Activated T-helper 1 cell treated with anti-CD3 and anti-CD28 coated beads, Interleukin-12 subunit alpha, Interleukin-12 subunit beta, Interleukin-2, Interleukin-4 antibody, amounts not matched to agents 30 ng/mL and 10 ng/mL and 1 ng/mL, durations not matched to agents 14 hours and 24 hours and 36 hours (primary cell): ENCODE measurements at regions not wholly inside any gene's neighbourhood (a gene's known extent, or its start where the extent isn't known, plus 50 kb on each side); places are given as distances from the start of the nearest gene placed in this dataset.

ENCODE experiments used
- DNase-seq: peaks from one replicate; pipeline ENCODE4 v3.0.0; 2021; ENCODE audit warnings: low spot score
- H3K27ac Mint-ChIP-seq: one replicate; pipeline ENCODE4 v1.8.0; 2021; ENCODE audit warnings: mild to moderate bottlenecking, mixed read lengths
- H3K27me3 Mint-ChIP-seq: one replicate; pipeline ENCODE4 v1.8.0; 2022; ENCODE audit warnings: mild to moderate bottlenecking, moderate library complexity, mixed read lengths; ENCODE audit not compliant: insufficient read depth
- H3K36me3 Mint-ChIP-seq: one replicate; pipeline ENCODE4 v1.8.0; 2021; ENCODE audit warnings: low read depth, mixed read lengths
- H3K4me1 Mint-ChIP-seq: one replicate; pipeline ENCODE4 v1.8.0; 2021; ENCODE audit warnings: low read depth, mixed read lengths
- H3K4me3 Mint-ChIP-seq: one replicate; pipeline ENCODE4 v1.8.0; 2021; ENCODE audit warnings: mild to moderate bottlenecking, moderate library complexity, mixed read lengths
- H3K9me3 Mint-ChIP-seq: one replicate; pipeline ENCODE4 v1.8.0; 2021; ENCODE audit warnings: mixed read lengths
- intact Hi-C: fragments of 100-400 bp; cut with micrococcal nuclease; formaldehyde crosslinking; loops from one replicate; pipeline ENCODE4 v1.15.1; 2024

DNA sequence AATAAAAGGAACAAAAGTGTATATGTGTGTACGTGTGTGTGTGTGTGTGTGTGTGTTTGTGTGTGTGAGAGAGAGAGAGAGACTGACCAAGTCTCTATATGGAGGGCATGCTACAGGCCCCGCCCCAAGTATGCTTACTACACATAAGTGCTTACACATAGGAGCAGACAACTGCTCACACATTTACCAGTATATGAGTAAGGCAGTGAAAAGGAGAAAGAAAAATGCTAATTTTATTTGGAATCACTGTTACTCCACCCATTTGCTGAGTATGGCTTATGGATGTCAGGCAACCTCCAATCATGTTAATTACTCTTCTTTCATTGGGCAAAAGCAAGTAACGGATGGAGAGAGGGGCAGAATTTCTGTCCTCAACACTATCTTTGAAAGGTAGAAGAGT lies 107.6 kb upstream of the STK26 start:
- Mint-ChIP-seq H3K36me3 (no peaks in the 10 kb centered on the region), H3K27me3 (peaks cover 2% of the 10 kb centered on the region), H3K4me3 (no peak overlapping the region), H3K27ac (no peak overlapping the region), H3K4me1 (no peaks in the 10 kb centered on the region), H3K9me3 (no peaks in the 10 kb centered on the region)
- intact Hi-C loops, result no loop called here
- no peak for DNase-seq

DNA sequence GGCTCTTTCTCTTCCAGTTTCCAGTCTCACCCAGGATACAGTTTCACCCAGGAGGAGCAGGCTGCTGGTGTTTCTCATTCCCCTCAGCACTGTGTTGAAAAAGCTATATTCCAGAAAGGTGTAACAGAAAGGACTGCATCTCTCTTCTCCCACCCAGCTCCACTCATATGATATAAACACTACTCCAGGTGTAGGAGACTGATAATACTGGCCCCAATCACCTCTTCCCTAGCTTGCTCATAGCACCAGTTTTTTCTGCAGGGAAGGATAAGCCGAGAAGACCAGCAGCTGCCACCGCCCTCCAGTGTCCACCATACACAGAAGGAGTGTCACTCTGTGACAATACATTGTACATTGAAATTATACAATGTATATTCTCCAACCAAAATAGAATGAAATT lies 105.5 kb upstream of the STK26 start:
- Mint-ChIP-seq H3K27ac (no peak overlapping the region), H3K4me3 (no peak overlapping the region), H3K4me1 (no peaks in the 10 kb centered on the region), H3K36me3 (no peaks in the 10 kb centered on the region), H3K9me3 (no peaks in the 10 kb centered on the region), H3K27me3 (peaks cover 3% of the 10 kb centered on the region)
- intact Hi-C loops, result no loop called here
- DNase-seq, result no peak

DNA sequence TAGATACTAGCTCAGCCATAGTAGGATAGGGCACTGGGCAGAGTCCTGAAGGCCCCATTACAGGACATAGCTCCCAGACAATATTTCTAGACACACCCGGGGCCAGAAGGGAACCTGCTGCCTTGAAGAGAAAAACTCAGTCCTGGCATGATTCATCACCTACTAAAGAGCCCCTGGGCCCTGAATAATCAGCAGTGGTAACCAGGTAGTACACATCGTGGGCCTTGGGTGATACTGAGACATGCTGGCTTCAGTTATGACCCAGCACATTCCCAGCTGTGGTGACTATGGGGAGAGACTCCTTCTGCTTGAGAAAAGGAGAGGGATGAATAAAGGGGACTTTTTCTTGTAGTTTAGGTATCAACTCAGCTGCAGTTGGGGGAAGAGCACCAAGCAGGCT lies 104.3 kb upstream of the STK26 start:
- Mint-ChIP-seq H3K4me3 (no peak overlapping the region), H3K4me1 (no peaks in the 10 kb centered on the region), H3K27ac (no peak overlapping the region), H3K36me3 (no peaks in the 10 kb centered on the region), H3K27me3 (peaks cover 3% of the 10 kb centered on the region), H3K9me3 (no peaks in the 10 kb centered on the region)
- intact Hi-C loops, result no loop called here
- DNase-seq, result no peak

DNA sequence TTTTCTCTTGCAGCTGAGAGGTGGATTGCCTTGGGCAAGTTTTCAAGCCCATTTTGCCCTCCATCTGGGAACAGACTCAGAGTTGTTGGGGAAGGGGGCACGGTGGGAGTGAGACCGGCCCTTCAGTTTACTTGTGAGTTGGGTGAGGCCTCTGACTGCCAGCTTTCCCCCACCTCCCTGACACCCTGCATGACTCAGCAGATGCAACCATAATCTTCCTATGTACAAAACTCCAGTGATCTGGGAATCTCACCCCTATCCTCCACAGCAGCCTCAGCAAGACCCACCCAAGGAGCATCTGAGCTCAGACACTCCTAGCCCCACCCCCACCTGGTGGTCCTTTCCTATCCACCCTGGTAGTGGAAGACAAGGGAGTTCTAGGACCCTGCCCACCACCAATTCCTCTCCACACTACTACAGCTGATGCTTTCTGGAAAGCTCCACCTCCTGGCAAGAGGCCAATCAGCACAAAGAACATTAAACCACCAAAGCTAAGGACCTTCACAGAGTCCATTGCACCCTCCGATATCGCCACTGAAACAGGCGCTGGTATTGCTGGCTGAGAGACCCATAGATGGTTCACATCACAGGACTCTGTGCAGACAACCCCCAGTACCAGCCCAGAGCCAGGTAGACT lies 99.4 kb upstream of the STK26 start:
- Mint-ChIP-seq H3K27me3 (peaks cover 3% of the 10 kb centered on the region), H3K36me3 (no peaks in the 10 kb centered on the region), H3K4me3 (no peak overlapping the region), H3K9me3 (no peaks in the 10 kb centered on the region), H3K4me1 (no peaks in the 10 kb centered on the region), H3K27ac (no peak overlapping the region)
- intact Hi-C loops, result no loop called here
- DNase-seq, result no peak

DNA sequence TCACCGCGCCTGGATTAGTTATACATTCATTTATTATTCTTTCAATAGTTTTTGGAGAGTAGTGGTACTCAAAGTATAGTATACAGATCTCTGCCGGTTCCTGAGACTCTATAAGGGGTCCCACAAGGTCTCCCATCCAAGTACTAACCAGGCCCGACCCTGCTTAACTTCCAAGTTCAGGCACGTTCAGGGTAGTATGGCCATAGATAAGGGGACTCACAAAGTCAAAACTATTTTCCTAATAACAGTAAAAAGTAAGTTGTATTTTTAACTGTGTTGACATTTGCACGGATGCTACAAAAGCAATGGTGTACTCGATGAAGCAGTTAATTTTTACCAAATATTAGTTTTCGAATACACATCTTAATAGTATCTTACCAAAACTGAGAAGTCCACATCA lies 84.4 kb upstream of the STK26 start:
- no peak overlapping the region for H3K4me3 Mint-ChIP-seq
- DNase-seq, result no peak
- H3K36me3 Mint-ChIP-seq, result no peaks in the 10 kb centered on the region
- H3K27ac Mint-ChIP-seq, result no peak overlapping the region
- H3K4me1 Mint-ChIP-seq, result no peaks in the 10 kb centered on the region
- H3K9me3 Mint-ChIP-seq, result no peaks in the 10 kb centered on the region
- intact Hi-C loops, result no loop called here
- H3K27me3 Mint-ChIP-seq, result no peaks in the 10 kb centered on the region

DNA sequence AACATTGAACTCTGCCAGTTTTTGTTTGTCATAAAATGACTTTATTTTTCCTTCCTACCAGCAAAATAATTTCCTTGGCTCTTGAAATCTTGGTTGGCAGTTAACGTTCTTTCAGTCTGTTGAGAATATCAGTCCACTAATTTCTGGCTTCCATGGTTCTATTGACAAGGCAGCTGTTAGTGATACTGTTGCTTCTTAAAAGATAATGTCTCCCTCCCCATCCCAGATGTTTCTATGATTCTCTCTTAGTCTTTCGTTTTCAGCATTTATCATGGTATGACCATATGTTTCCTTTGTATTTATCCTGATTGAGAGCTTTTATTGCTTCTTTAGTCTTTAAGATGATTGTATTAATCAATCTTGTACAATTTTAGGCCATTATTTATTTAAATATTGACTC lies 81.1 kb upstream of the STK26 start:
- intact Hi-C loops, result no loop called here
- Mint-ChIP-seq H3K4me3 (no peak overlapping the region), H3K9me3 (no peaks in the 10 kb centered on the region), H3K27me3 (peaks cover 3% of the 10 kb centered on the region), H3K27ac (no peak overlapping the region), H3K36me3 (no peaks in the 10 kb centered on the region), H3K4me1 (peaks cover 7% of the 10 kb centered on the region)
- DNase-seq, result no peak

DNA sequence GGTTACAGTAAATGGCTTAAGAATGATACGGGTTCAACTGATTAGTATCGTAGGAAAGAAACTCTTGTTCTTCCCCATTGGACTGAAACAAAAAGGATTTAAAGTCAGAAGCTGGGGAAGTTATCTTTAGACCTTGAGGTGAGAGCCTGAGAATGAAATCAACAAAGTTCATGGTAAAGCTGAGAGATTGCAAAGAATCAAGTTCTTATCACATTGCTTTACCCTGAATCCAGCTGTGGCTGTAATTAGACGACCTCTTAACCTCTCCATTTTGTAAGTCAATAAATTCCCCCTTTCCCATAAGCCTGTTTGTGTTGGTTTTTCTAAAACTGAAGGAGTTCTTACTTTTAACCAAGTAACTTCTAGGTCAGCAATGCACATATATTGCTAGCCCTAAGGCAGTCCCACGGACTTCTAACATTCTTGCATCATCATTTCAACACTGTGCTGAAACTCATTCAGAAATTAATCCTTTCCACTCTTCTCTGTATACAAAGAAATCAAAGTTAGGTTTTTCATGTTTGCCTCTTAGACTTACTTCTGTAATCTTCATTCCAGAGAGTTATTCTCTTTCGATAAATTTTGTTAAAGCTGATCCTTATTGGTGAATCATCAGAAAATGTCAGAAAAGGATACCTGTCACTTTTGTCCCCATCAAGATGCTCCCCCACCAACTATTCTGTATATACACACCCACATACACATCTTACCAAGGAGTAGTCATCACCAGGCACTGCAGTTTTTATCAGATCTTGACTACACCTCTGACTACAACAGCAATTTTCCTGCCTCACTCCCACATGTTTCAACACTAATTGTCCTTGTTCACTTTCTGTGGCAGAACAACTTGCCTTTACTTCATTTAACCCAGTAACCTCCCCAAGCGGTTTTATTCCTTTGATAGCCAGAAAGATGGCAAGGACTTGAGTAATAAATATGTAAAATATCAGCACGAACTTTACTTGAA lies 77.9 kb upstream of the STK26 start:
- no peak overlapping the region for H3K4me3 Mint-ChIP-seq
- intact Hi-C loops, result no loop called here

DNA sequence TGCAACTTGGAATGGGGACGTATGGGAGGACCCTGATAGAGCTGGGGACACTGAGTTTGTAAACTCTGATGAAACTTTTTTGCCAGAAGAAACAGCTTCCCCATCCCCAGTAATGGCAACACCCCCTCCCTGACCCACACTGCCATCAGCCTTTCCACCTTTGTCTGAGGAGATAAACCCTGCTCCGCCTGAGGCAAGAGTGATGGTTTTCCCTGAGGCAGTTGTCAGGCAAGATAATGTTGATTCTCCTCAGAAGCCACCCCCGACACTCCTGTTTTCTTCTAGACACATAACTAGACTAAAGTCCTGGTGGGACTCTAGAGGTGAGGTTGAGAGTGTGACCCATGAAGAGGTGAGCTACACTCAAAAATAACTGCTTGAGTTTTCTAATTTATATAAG lies 71.9 kb upstream of the STK26 start:
- H3K9me3 Mint-ChIP-seq, result no peaks in the 10 kb centered on the region
- intact Hi-C loops, result no loop called here
- DNase-seq, result no peak
- H3K4me3 Mint-ChIP-seq, result no peak overlapping the region
- no peaks in the 10 kb centered on the region for H3K36me3 Mint-ChIP-seq
- no peak overlapping the region for H3K27ac Mint-ChIP-seq
- no peaks in the 10 kb centered on the region for H3K4me1 Mint-ChIP-seq
- peaks cover 3% of the 10 kb centered on the region for H3K27me3 Mint-ChIP-seq

More for the DNA sequence above, 77.9 kb upstream of the STK26 start:
- H3K27me3 Mint-ChIP-seq, result peaks cover 3% of the 10 kb centered on the region
- no peaks in the 10 kb centered on the region for H3K36me3 Mint-ChIP-seq
- H3K9me3 Mint-ChIP-seq, result no peaks in the 10 kb centered on the region
- peak overlapping the region; percentile 24 for H3K27ac Mint-ChIP-seq
- peaks cover 7% of the 10 kb centered on the region for H3K4me1 Mint-ChIP-seq
- no peak for DNase-seq

DNA sequence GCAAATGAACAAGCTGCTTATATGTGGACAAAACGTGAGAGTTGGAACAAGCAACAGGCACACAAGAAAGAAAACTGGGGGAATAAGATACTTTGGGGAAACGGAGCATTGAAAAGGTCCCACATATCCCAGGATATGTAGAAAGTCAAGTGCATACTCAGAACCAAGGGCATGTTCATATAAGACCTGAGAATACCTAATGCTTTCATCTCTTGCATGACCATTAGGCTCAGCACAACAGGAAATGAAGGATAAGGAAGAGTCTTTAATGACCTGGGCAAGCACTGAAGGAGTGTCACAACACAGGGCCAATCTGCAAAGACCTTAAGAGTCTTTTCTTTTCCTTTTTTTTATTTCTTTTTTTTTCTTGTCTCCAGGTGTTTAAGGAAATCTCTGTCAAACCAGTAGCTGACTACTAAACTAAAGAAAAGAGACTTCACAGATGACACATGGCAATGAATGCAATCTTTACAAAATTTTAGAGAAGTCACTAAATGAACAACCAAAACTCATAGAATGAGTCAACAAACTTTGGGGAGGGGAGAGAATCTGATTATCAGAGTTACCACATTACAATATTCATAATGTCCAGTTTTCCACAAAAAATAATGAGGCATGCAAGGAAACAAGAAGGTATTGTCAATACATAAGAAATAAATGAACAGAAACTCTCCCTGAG lies 67.9 kb upstream of the STK26 start:
- no peaks in the 10 kb centered on the region for H3K4me1 Mint-ChIP-seq
- H3K27ac Mint-ChIP-seq, result no peak overlapping the region
- H3K4me3 Mint-ChIP-seq, result no peak overlapping the region
- H3K36me3 Mint-ChIP-seq, result no peaks in the 10 kb centered on the region
- intact Hi-C loops, result no loop called here
- H3K9me3 Mint-ChIP-seq, result no peaks in the 10 kb centered on the region
- DNase-seq, result no peak
- H3K27me3 Mint-ChIP-seq, result no peaks in the 10 kb centered on the region

DNA sequence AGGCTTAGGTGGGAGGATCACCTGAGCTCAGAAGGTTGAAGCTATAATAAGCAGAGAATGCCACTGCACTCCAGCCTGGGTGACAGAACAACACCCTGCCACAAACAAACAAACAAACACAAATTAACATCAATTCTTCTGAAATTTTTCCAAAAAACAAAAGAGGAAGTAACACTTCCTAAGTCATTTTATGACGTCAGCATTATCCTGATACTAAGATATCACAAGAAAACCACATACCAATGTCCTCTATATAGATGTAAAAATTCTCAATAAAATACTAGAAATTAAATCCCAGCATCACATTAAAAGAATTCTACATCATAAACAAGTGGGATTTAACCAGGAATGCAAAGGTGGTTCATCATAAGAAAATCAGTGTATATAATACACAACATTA lies 64.4 kb upstream of the STK26 start:
- no peaks in the 10 kb centered on the region for H3K4me1 Mint-ChIP-seq
- no peaks in the 10 kb centered on the region for H3K27me3 Mint-ChIP-seq
- H3K4me3 Mint-ChIP-seq, result no peak overlapping the region
- H3K27ac Mint-ChIP-seq, result no peak overlapping the region
- intact Hi-C loops, result no loop called here
- DNase-seq, result no peak
- H3K9me3 Mint-ChIP-seq, result no peaks in the 10 kb centered on the region
- H3K36me3 Mint-ChIP-seq, result no peaks in the 10 kb centered on the region

DNA sequence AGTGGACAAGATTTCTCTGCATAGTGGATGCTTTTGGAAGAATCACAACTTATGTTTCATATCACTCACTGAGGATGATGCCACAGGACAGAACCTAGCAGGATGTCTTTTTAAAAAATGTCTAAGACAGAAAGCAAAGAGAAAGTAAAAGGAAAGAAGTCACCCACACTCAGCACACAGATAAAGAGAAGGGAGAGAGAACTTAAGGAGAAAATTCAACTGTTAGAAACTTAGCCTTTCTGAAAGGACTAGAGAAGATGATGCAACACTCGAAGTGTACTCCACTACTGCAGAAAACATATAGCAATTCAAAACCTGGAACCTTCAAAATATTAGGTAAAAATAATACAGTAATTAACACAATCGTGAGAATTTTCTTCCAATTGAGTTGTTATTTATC lies 52.8 kb upstream of the STK26 start:
- Mint-ChIP-seq H3K4me3 (no peak overlapping the region), H3K4me1 (peaks cover 8% of the 10 kb centered on the region), H3K27me3 (no peaks in the 10 kb centered on the region), H3K36me3 (no peaks in the 10 kb centered on the region), H3K27ac (peak overlapping the region; percentile 56), H3K9me3 (no peaks in the 10 kb centered on the region)
- intact Hi-C loops, result no loop called here
- no peak for DNase-seq
